GM23338 (cell line): ENCODE measurements at regions not wholly inside any gene's neighbourhood (a gene's known extent, or its start where the extent isn't known, plus 50 kb on each side); places are given as distances from the start of the nearest gene placed in this dataset.

Source experiments
- ATAC-seq: fragments of 200-7000 bp; cut with Tn5 transposase; 3 replicates; pipeline ENCODE4 v1.9.1; 2020
- DNase-seq: peaks from one replicate; pipeline ENCODE4 v3.0.0-alpha.2; 2015; ENCODE audit warnings: low spot score
- H2AFZ ChIP-seq: fragments of 200-600 bp; sonication (generic); 2 replicates; pipeline ENCODE4 v1.8.0; 2016; ENCODE audit warnings: antibody characterized with exemption, mild to moderate bottlenecking, moderate library complexity
- H3F3A ChIP-seq: fragments of 200-600 bp; sonication (generic); replicated peaks from 2 replicates; pipeline ENCODE4 v1.8.0; 2017; ENCODE audit warnings: antibody characterized with exemption, mixed run types, low read depth
- H3K27ac ChIP-seq: fragments of 200-600 bp; sonication (generic); 2 replicates; pipeline ENCODE4 v1.6.1; 2016; ENCODE audit warnings: low read depth
- H3K27me3 ChIP-seq: fragments of 200-600 bp; sonication (generic); 2 replicates; pipeline ENCODE4 v1.8.0; 2016; ENCODE audit warnings: mild to moderate bottlenecking, mixed run types, moderate library complexity; ENCODE audit not compliant: insufficient read depth
- H3K36me3 ChIP-seq: fragments of 200-600 bp; sonication (generic); 2 replicates; pipeline ENCODE4 v1.8.0; 2016; ENCODE audit warnings: mild to moderate bottlenecking; ENCODE audit not compliant: insufficient read depth
- H3K4me1 ChIP-seq: fragments of 200-600 bp; sonication (generic); 2 replicates; pipeline ENCODE4 v1.8.0; 2016; ENCODE audit warnings: mild to moderate bottlenecking, moderate library complexity; ENCODE audit not compliant: insufficient read depth
- H3K4me2 ChIP-seq: fragments of 200-600 bp; sonication (generic); 2 replicates; pipeline ENCODE4 v1.7.1; 2017; ENCODE audit warnings: mixed run types
- H3K4me3 ChIP-seq: fragments of 200-600 bp; sonication (generic); 2 replicates; pipeline ENCODE4 v1.6.1; 2016; ENCODE audit warnings: mixed run types
- H3K79me2 ChIP-seq: fragments of 200-600 bp; sonication (generic); replicated peaks from 2 replicates; pipeline ENCODE4 v1.8.0; 2017; ENCODE audit warnings: mild to moderate bottlenecking; ENCODE audit not compliant: insufficient read depth
- H3K9me2 ChIP-seq: fragments of 200-600 bp; sonication (generic); 2 replicates; pipeline ENCODE4 v1.8.0; 2017; ENCODE audit not compliant: insufficient read depth
- H4K20me1 ChIP-seq: fragments of 200-600 bp; sonication (generic); replicated peaks from 2 replicates; pipeline ENCODE4 v1.8.0; 2017; ENCODE audit warnings: mild to moderate bottlenecking; ENCODE audit not compliant: insufficient read depth
- H3K27ac Mint-ChIP-seq: 2 replicates; pipeline ENCODE4 v1.8.0; 2020; ENCODE audit warnings: inconsistent platforms, mild to moderate bottlenecking, moderate library complexity, mixed read lengths
- H3K27me3 Mint-ChIP-seq: 3 replicates; pipeline ENCODE4 v1.8.0; 2022; ENCODE audit warnings: low read depth, mild to moderate bottlenecking, moderate library complexity, mixed read lengths, inconsistent platforms; ENCODE audit not compliant: insufficient read depth, poor library complexity
- H3K36me3 Mint-ChIP-seq: 3 replicates; pipeline ENCODE4 v1.8.0; 2021; ENCODE audit warnings: low read depth, mild to moderate bottlenecking, inconsistent platforms, moderate library complexity, mixed read lengths
- H3K4me1 Mint-ChIP-seq: 3 replicates; pipeline ENCODE4 v1.8.0; 2020; ENCODE audit warnings: mild to moderate bottlenecking, inconsistent platforms, mixed read lengths
- H3K4me3 Mint-ChIP-seq: 3 replicates; pipeline ENCODE4 v1.8.0; 2021; ENCODE audit warnings: moderate library complexity, mild to moderate bottlenecking, inconsistent platforms, mixed read lengths
- H3K9me3 Mint-ChIP-seq: 3 replicates; pipeline ENCODE4 v1.8.0; 2020; ENCODE audit warnings: moderate library complexity, mild to moderate bottlenecking, inconsistent platforms, mixed read lengths
- CREB1 ChIP-seq: fragments of 250-450 bp; sonication (Bioruptor Pico); IDR thresholded peaks from 2 replicates; pipeline ENCODE4 v1.5.0; 2020; ENCODE audit warnings: low read depth, mild to moderate bottlenecking, moderate library complexity
- CTCF ChIP-seq, 2 experiments: fragments of 200-600 bp in 1 of 2; sonication (generic) in 1 of 2; conservative IDR thresholded peaks; 2 replicates each; pipeline versions ENCODE4 v1.5.1 to v1.6.1; 2016 to 2017; ENCODE audit warnings: antibody characterized with exemption in 2 of 2, low read depth in 2 of 2, mild to moderate bottlenecking in 2 of 2, moderate library complexity in 1 of 2
- ETS1 ChIP-seq: IDR thresholded peaks from 2 replicates; pipeline ENCODE4 v1.6.1; 2016; ENCODE audit warnings: antibody characterized with exemption
- EZH2phosphoT487 ChIP-seq: fragments of 200-600 bp; sonication (generic); IDR thresholded peaks from one replicate; pipeline ENCODE4 v1.8.1; 2018; ENCODE audit warnings: antibody characterized with exemption; ENCODE audit not compliant: unreplicated experiment
- JUNB ChIP-seq: IDR thresholded peaks from one replicate; pipeline ENCODE4 v1.6.1; 2016; ENCODE audit warnings: antibody characterized with exemption; ENCODE audit not compliant: unreplicated experiment
- NANOG ChIP-seq: IDR thresholded peaks from 2 replicates; pipeline ENCODE4 v1.6.1; 2016; ENCODE audit warnings: antibody characterized with exemption, borderline replicate concordance
- POLR2AphosphoS5 ChIP-seq: IDR thresholded peaks from 2 replicates; pipeline ENCODE4 v1.6.1; 2016; ENCODE audit warnings: antibody characterized with exemption, low read depth
- REST ChIP-seq: IDR thresholded peaks from one replicate; pipeline ENCODE4 v1.6.1; 2018; ENCODE audit warnings: antibody characterized with exemption; ENCODE audit not compliant: unreplicated experiment
- STAT1 ChIP-seq: IDR thresholded peaks from one replicate; pipeline ENCODE4 v1.6.1; 2016; ENCODE audit warnings: antibody characterized with exemption; ENCODE audit not compliant: unreplicated experiment
- ZNF114 ChIP-seq: fragments of 250-450 bp; sonication (Bioruptor Pico); IDR thresholded peaks from 2 replicates; pipeline ENCODE4 v1.5.0; 2020; ENCODE audit warnings: mild to moderate bottlenecking, moderate library complexity
- ZNF331 ChIP-seq: fragments of 250-450 bp; sonication (Bioruptor Pico); IDR thresholded peaks from 2 replicates; pipeline ENCODE4 v1.5.0; 2020; ENCODE audit warnings: low read depth, mild to moderate bottlenecking, moderate library complexity
- ZNF462 ChIP-seq: fragments of 250-450 bp; sonication (Bioruptor Pico); IDR thresholded peaks from 2 replicates; pipeline ENCODE4 v1.5.0; 2020; ENCODE audit warnings: mild to moderate bottlenecking, moderate library complexity

GRCh38 chr5:167485061-167485774 lies 806.2 kb upstream of the WWC1 start (continued):
- no peak for TF ChIP-seq JUNB

GRCh38 chr5:167488371-167488770 lies 803.1 kb upstream of the WWC1 start:
- TF ChIP-seq ETS1 (no peak), EZH2phosphoT487 (no peak), NANOG (no peak), ZNF331 (CRISPR knock-in tag) (no peak), STAT1 (no peak), JUNB (no peak), REST (no peak), POLR2AphosphoS5 (no peak), ZNF114 (CRISPR knock-in tag) (no peak), CREB1 (CRISPR knock-in tag) (no peak), ZNF462 (CRISPR knock-in tag) (no peak), CTCF (conservative IDR thresholded peaks at IDR 0.05; ENCODE audit: low read depth in 2 of 2) (no peak)
- ATAC-seq: no peak
- no peaks in the 10 kb centered on the region for H3K27me3 Mint-ChIP-seq

More at GRCh38 chr5:167488371-167488770, 803.1 kb upstream of the WWC1 start:
- Histone ChIP-seq H3K36me3 (no peaks in the 10 kb centered on the region), H3K4me1 (no peaks in the 10 kb centered on the region), H3K4me3 (no peak overlapping the region), H2AFZ (no peak overlapping the region), H3K4me2 (no peak overlapping the region), H3K9me2 (0 out of 2 replicates have a peak, but pooled peaks cover 6% of the 10 kb centered on the region), H4K20me1 (no peaks in the 10 kb centered on the region), H3K27ac (no peak overlapping the region), H3K79me2 (no peaks in the 10 kb centered on the region), H3F3A (no peaks in the 10 kb centered on the region), H3K27me3 (no peaks in the 10 kb centered on the region)
- DNase-seq: no peak
- Mint-ChIP-seq H3K4me1 (no peaks in the 10 kb centered on the region), H3K4me3 (no peak overlapping the region), H3K27ac (0 out of 2 replicates have a peak overlapping the region, but pooled peaks have one; percentile 9), H3K9me3 (no peaks in the 10 kb centered on the region), H3K36me3 (no peaks in the 10 kb centered on the region)
